Panc1 (cell line): ENCODE measurements at regions not wholly inside any gene's neighbourhood (a gene's known extent, or its start where the extent isn't known, plus 50 kb on each side); places are given as distances from the start of the nearest gene placed in this dataset.

Experiments used
- ATAC-seq: fragments of 200-7000 bp; cut with Tn5 transposase; 2 replicates; pipeline ENCODE4 v1.9.1; 2020; ENCODE audit warnings: mild to moderate bottlenecking, moderate library complexity
- BruUV-seq: library from RNA; stranded (reverse); fragments of 400-500 nt; replicated peaks from 2 replicates; lab custom pipeline; 2021; lab: Mats Ljungman, UMichigan
- CTCF ChIA-PET: fragments of 300-600 bp; sonication (Branson Sonifier 250); formaldehyde crosslinking; loops from one replicate; lab custom pipeline; 2022; ENCODE audit warnings: antibody characterized with exemption; lab: Charles Lee
- POLR2A ChIA-PET: fragments of 300-600 bp; sonication (Branson Sonifier 250); formaldehyde crosslinking; loops from one replicate; lab custom pipeline; 2022; ENCODE audit warnings: antibody characterized with exemption; lab: Charles Lee
- DNase-seq: peaks from one replicate; pipeline ENCODE4 v3.0.0-alpha.2; 2010; ENCODE audit warnings: low read depth, low spot score
- H3K27ac ChIP-seq: 2 replicates; pipeline ENCODE4 v1.5.1; 2011; ENCODE audit warnings: mild to moderate bottlenecking, low read length, inconsistent platforms
- H3K27me3 ChIP-seq: fragments of 200-500 bp; sonication (Bioruptor generic); 2 replicates; pipeline ENCODE4 v1.6.0; 2014; ENCODE audit warnings: low read length, inconsistent platforms; ENCODE audit not compliant: control insufficient read depth, insufficient read depth
- H3K36me3 ChIP-seq: fragments of 200-500 bp; sonication (Bioruptor generic); 2 replicates; pipeline ENCODE4 v1.5.1; 2014; ENCODE audit warnings: inconsistent platforms, mild to moderate bottlenecking, low read length, moderate library complexity; ENCODE audit not compliant: control insufficient read depth, insufficient read depth
- H3K4me1 ChIP-seq: 2 replicates; pipeline ENCODE4 v1.5.1; 2011; ENCODE audit warnings: inconsistent platforms, mild to moderate bottlenecking, low read length, moderate library complexity; ENCODE audit not compliant: control insufficient read depth, insufficient read depth
- H3K4me3 ChIP-seq, 2 experiments: 2 replicates each; pipeline ENCODE4 v1.5.1; 2011 to 2012; ENCODE audit warnings: low read depth in 2 of 2, low read length in 2 of 2, mild to moderate bottlenecking in 2 of 2, inconsistent platforms in 1 of 2, moderate library complexity in 1 of 2
- H3K9me3 ChIP-seq: fragments of 200-500 bp; sonication (Bioruptor generic); 2 replicates; pipeline ENCODE4 v1.5.1; 2014; ENCODE audit warnings: low read depth, mild to moderate bottlenecking, inconsistent platforms, low read length, moderate library complexity; ENCODE audit not compliant: control insufficient read depth, insufficient read depth
- POLR2AphosphoS5 ChIP-seq: IDR thresholded peaks from 2 replicates; pipeline ENCODE4 v1.6.1; 2012; ENCODE audit warnings: mild to moderate bottlenecking, low read depth, low read length, moderate library complexity
- SIN3A ChIP-seq: IDR thresholded peaks from 2 replicates; pipeline ENCODE4 v1.6.1; 2012; ENCODE audit warnings: low read depth, mild to moderate bottlenecking, low read length, moderate library complexity, borderline replicate concordance; ENCODE audit not compliant: insufficient read depth
- TCF7L2 ChIP-seq: IDR thresholded peaks from 2 replicates; pipeline ENCODE4 v1.6.1; 2011; ENCODE audit warnings: mild to moderate bottlenecking, low read depth, low read length, inconsistent platforms
- in situ Hi-C: cut with HindIII; loops from 2 replicates; pipeline ENCODE4 v1.10.0; 2016; ENCODE audit warnings: low sequenced_read_pairs, low pct_unique_long_range_greater_than_20kb
- intact Hi-C: fragments of 100-400 bp; cut with micrococcal nuclease; formaldehyde crosslinking; loops from one replicate; pipeline ENCODE4 v1.10.0; 2022; ENCODE audit not compliant: unreplicated experiment
- TF ChIP-seq, protein P1 (sequence below), 2 experiments: IDR thresholded peaks; 2 replicates each; pipeline ENCODE4 v1.6.1; 2011 to 2012; ENCODE audit warnings: low read depth in 2 of 2, control low read depth in 1 of 2, low read length in 1 of 2, mild to moderate bottlenecking in 1 of 2, moderate library complexity in 1 of 2; ENCODE audit not compliant: insufficient read depth in 1 of 2
- TF ChIP-seq, protein P2 (sequence below): fragments of 450-650 bp; IDR thresholded peaks from 2 replicates; pipeline ENCODE4 v1.5.1; 2017; ENCODE audit warnings: mild to moderate bottlenecking

DNA sequence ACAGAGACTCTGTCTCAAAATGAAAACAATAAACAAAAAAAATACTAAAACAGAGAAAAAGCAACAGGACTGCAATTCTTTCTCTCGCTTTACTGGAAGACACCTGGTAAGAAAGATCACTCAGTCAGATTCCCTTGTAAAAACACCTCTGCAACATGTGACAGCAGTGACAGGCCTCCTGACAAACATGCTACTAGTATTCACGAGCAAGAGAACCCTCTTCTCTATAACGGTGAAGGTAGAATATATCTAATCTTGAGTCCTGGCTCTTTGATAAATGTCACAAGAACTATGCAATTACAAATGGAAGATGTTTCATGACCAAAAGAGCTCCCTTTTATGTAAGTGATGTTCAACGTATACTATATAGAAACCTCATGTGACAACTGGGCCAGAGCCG is 986.7 kb upstream of the LRRN3 start:
- ATAC-seq (no peak), DNase-seq (no peak)
- Histone ChIP-seq H3K27ac (no peak overlapping the region), H3K4me1 (no peaks in the 10 kb centered on the region), H3K27me3 (no peaks in the 10 kb centered on the region), H3K4me3 (no peak overlapping the region), H3K9me3 (no peaks in the 10 kb centered on the region), H3K36me3 (no peaks in the 10 kb centered on the region)
- intact Hi-C loops (no loop called here), in situ Hi-C loops (no loop called here)
- TF ChIP-seq, protein P1, sequence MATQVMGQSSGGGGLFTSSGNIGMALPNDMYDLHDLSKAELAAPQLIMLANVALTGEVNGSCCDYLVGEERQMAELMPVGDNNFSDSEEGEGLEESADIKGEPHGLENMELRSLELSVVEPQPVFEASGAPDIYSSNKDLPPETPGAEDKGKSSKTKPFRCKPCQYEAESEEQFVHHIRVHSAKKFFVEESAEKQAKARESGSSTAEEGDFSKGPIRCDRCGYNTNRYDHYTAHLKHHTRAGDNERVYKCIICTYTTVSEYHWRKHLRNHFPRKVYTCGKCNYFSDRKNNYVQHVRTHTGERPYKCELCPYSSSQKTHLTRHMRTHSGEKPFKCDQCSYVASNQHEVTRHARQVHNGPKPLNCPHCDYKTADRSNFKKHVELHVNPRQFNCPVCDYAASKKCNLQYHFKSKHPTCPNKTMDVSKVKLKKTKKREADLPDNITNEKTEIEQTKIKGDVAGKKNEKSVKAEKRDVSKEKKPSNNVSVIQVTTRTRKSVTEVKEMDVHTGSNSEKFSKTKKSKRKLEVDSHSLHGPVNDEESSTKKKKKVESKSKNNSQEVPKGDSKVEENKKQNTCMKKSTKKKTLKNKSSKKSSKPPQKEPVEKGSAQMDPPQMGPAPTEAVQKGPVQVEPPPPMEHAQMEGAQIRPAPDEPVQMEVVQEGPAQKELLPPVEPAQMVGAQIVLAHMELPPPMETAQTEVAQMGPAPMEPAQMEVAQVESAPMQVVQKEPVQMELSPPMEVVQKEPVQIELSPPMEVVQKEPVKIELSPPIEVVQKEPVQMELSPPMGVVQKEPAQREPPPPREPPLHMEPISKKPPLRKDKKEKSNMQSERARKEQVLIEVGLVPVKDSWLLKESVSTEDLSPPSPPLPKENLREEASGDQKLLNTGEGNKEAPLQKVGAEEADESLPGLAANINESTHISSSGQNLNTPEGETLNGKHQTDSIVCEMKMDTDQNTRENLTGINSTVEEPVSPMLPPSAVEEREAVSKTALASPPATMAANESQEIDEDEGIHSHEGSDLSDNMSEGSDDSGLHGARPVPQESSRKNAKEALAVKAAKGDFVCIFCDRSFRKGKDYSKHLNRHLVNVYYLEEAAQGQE (IDR thresholded peaks at IDR 0.05; ENCODE audit: insufficient read depth in 1 of 2, low read depth in 2 of 2, low read length in 1 of 2), result no peak
- TF ChIP-seq TCF7L2 (no peak), POLR2AphosphoS5 (no peak), SIN3A (no peak)
- TF ChIP-seq, protein P2, sequence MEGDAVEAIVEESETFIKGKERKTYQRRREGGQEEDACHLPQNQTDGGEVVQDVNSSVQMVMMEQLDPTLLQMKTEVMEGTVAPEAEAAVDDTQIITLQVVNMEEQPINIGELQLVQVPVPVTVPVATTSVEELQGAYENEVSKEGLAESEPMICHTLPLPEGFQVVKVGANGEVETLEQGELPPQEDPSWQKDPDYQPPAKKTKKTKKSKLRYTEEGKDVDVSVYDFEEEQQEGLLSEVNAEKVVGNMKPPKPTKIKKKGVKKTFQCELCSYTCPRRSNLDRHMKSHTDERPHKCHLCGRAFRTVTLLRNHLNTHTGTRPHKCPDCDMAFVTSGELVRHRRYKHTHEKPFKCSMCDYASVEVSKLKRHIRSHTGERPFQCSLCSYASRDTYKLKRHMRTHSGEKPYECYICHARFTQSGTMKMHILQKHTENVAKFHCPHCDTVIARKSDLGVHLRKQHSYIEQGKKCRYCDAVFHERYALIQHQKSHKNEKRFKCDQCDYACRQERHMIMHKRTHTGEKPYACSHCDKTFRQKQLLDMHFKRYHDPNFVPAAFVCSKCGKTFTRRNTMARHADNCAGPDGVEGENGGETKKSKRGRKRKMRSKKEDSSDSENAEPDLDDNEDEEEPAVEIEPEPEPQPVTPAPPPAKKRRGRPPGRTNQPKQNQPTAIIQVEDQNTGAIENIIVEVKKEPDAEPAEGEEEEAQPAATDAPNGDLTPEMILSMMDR, result no peak
- BruUV-seq, result no TSS peak
- CTCF ChIA-PET, result no interaction called here
- POLR2A ChIA-PET, result no interaction called here

DNA sequence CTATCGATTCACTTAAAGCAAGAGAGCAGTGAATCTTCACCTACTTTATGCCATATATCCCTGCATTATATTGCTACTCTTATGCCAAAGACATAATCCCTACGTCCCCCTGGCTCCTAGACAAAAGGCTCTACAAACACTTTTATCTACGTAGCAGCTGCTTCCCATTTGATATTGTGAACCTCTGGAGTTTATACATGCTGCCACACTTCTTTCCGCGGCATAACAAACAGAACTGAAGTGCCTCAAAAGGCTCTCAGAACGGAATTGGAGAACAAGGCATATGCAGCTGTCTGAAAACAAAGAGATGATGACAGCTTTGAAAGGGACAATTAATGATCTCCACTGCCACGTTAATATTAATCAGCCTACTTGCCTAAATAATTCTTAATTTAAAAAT is 985.6 kb upstream of the LRRN3 start:
- no peak overlapping the region for H3K4me3 ChIP-seq
- no peaks in the 10 kb centered on the region for H3K4me1 ChIP-seq
- ChIA-PET POLR2A (no interaction called here), CTCF (no interaction called here)
- ATAC-seq (no peak), DNase-seq (no peak)
- no peak for TF ChIP-seq SIN3A
- TF ChIP-seq, protein P2, result no peak
- no peak for TF ChIP-seq POLR2AphosphoS5
- TF ChIP-seq, protein P1 (IDR thresholded peaks at IDR 0.05; ENCODE audit: insufficient read depth in 1 of 2, low read depth in 2 of 2, low read length in 1 of 2), result no peak
- TF ChIP-seq TCF7L2, result no peak
- intact Hi-C loops, result no loop called here
- H3K27me3 ChIP-seq, result no peaks in the 10 kb centered on the region
- in situ Hi-C loops, result no loop called here
- BruUV-seq, result no TSS peak
- H3K36me3 ChIP-seq, result no peaks in the 10 kb centered on the region
- no peaks in the 10 kb centered on the region for H3K9me3 ChIP-seq
- H3K27ac ChIP-seq, result no peak overlapping the region
